ENCODE measurements at regions not wholly inside any gene's neighbourhood (a gene's known extent, or its start where the extent isn't known, plus 50 kb on each side); places are given as distances from the start of the nearest gene placed in this dataset.

DNA sequence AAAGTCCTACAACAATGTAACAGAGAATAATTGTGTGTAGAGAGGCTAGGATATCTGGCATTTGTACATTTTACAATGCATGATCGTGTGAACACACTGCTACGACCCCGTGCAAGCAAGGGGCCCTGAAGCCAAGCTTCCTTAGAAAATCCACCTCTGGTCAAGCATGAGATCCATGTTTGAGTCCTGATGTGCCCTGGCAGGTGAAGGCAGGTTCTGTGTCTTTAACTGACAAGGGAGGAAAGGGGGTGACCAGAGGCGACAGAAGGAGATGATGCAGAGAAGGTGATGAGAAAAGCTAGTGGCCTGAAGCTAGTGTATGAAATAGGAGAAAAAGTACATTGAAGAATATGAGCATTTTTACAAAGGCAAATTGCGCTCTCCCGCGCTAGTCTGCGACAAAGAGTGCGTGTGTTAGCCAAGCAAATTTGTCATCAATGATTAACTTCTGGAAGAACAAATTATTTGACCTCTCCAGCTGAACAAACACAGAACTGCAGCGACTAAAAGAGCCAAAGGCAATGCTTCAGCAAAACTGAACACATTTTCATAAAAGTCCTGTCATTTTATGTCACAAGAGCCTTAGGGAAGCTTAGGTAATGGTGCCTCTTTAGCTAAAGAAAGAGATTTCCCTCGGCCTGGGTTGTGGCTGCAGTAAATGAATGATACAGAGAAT lies 101.7 kb upstream of the DAPK1 start:
- H3K9ac ChIP-seq (ENCODE audit: control insufficient read depth, extremely low read depth, insufficient read depth, low read length), result no peak overlapping the region
- no peak overlapping the region for H3K4me3 ChIP-seq (ENCODE audit: control insufficient read depth in 2 of 3, extremely low read depth in 1 of 3, insufficient read depth in 2 of 3, low read depth in 1 of 3, low read length in 3 of 3)
- DNase-seq (ENCODE audit: low read depth, low spot score) (no peak), FAIRE-seq (no peak)
- no peaks in the 10 kb centered on the region for H3K9me1 ChIP-seq (ENCODE audit: control insufficient read depth, extremely low read depth, insufficient read depth, low read length)
- H3K27me3 ChIP-seq (ENCODE audit: control insufficient read depth, extremely low read depth, insufficient read depth, low read length), result no peaks in the 10 kb centered on the region
- dilution Hi-C loops (cut with MboI; ENCODE audit: extremely low pct_ligation_motif_present, low sequenced_read_pairs), result no loop called here
- no peaks in the 10 kb centered on the region for H3K4me1 ChIP-seq (ENCODE audit: control insufficient read depth, extremely low read depth, insufficient read depth, low read length)
- H3K27ac ChIP-seq (ENCODE audit: control insufficient read depth, insufficient read depth, low read length), result no peak overlapping the region
- H3K4me2 ChIP-seq (ENCODE audit: control insufficient read depth, extremely low read depth, insufficient read depth, low read depth, low read length), result no peak overlapping the region
- H2AFZ ChIP-seq (ENCODE audit: control insufficient read depth, low read length), result no peak overlapping the region
- no peaks in the 10 kb centered on the region for H4K20me1 ChIP-seq (ENCODE audit: control insufficient read depth, extremely low read depth, insufficient read depth, low read length)
- TF ChIP-seq EZH2 (IDR thresholded peaks at IDR 0.05; ENCODE audit: low read length), result no peak
- TF ChIP-seq, protein P1, sequence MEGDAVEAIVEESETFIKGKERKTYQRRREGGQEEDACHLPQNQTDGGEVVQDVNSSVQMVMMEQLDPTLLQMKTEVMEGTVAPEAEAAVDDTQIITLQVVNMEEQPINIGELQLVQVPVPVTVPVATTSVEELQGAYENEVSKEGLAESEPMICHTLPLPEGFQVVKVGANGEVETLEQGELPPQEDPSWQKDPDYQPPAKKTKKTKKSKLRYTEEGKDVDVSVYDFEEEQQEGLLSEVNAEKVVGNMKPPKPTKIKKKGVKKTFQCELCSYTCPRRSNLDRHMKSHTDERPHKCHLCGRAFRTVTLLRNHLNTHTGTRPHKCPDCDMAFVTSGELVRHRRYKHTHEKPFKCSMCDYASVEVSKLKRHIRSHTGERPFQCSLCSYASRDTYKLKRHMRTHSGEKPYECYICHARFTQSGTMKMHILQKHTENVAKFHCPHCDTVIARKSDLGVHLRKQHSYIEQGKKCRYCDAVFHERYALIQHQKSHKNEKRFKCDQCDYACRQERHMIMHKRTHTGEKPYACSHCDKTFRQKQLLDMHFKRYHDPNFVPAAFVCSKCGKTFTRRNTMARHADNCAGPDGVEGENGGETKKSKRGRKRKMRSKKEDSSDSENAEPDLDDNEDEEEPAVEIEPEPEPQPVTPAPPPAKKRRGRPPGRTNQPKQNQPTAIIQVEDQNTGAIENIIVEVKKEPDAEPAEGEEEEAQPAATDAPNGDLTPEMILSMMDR (optimal IDR thresholded peaks at IDR 0.05 in 1 of 3, IDR thresholded peaks at IDR 0.05 in 1 of 3, conservative IDR thresholded peaks at IDR 0.05 in 1 of 3; ENCODE audit: extremely low read depth in 1 of 3, insufficient read depth in 2 of 3, low read length in 3 of 3), result no peak
- H3K79me2 ChIP-seq (ENCODE audit: control insufficient read depth, insufficient read depth, low read length), result no peaks in the 10 kb centered on the region
- H3K36me3 ChIP-seq (ENCODE audit: control insufficient read depth in 2 of 2, extremely low read depth in 1 of 2, insufficient read depth in 2 of 2, low read length in 2 of 2), result no peaks in the 10 kb centered on the region
- H3K9me3 ChIP-seq (ENCODE audit: control insufficient read depth, low read depth, low read length), result no peaks in the 10 kb centered on the region

DNA sequence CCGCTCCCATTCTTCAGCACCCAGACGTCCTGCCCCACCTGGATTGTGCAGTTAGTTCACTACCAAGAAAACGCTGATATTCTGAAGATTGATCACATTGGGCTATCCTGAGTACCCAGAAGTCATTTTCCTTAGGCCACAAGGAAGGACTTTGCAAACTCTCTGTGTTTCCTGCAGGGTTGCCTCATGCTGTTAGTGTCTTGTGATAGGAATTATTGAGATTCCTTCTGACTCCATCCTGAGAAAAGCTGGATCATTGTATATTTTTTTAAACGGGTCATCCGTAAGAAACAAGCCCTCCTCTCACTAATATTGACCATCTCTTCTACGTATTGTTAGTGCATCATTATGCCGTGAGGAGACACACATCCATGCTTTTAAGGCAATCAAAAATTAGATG lies 96.0 kb upstream of the DAPK1 start:
- H3K79me2 ChIP-seq (ENCODE audit: control insufficient read depth, insufficient read depth, low read length), result no peaks in the 10 kb centered on the region
- H4K20me1 ChIP-seq (ENCODE audit: control insufficient read depth, extremely low read depth, insufficient read depth, low read length), result no peaks in the 10 kb centered on the region
- no peak for FAIRE-seq
- H3K27me3 ChIP-seq (ENCODE audit: control insufficient read depth, extremely low read depth, insufficient read depth, low read length), result no peaks in the 10 kb centered on the region
- no peak overlapping the region for H3K4me3 ChIP-seq (ENCODE audit: control insufficient read depth in 2 of 3, extremely low read depth in 1 of 3, insufficient read depth in 2 of 3, low read depth in 1 of 3, low read length in 3 of 3)
- no peaks in the 10 kb centered on the region for H3K9me3 ChIP-seq (ENCODE audit: control insufficient read depth, low read depth, low read length)
- H3K4me2 ChIP-seq (ENCODE audit: control insufficient read depth, extremely low read depth, insufficient read depth, low read depth, low read length), result no peak overlapping the region
- H3K27ac ChIP-seq (ENCODE audit: control insufficient read depth, insufficient read depth, low read length), result no peak overlapping the region
- dilution Hi-C loops (cut with MboI; ENCODE audit: extremely low pct_ligation_motif_present, low sequenced_read_pairs), result no loop called here
- H2AFZ ChIP-seq (ENCODE audit: control insufficient read depth, low read length), result no peak overlapping the region
- no peak overlapping the region for H3K9ac ChIP-seq (ENCODE audit: control insufficient read depth, extremely low read depth, insufficient read depth, low read length)
- TF ChIP-seq, protein P1 (optimal IDR thresholded peaks at IDR 0.05 in 1 of 3, IDR thresholded peaks at IDR 0.05 in 1 of 3, conservative IDR thresholded peaks at IDR 0.05 in 1 of 3; ENCODE audit: extremely low read depth in 1 of 3, insufficient read depth in 2 of 3, low read length in 3 of 3), result no peak
- TF ChIP-seq EZH2 (IDR thresholded peaks at IDR 0.05; ENCODE audit: low read length), result no peak
- no peaks in the 10 kb centered on the region for H3K9me1 ChIP-seq (ENCODE audit: control insufficient read depth, extremely low read depth, insufficient read depth, low read length)
- peaks cover under 1% of the 10 kb centered on the region for H3K4me1 ChIP-seq (ENCODE audit: control insufficient read depth, extremely low read depth, insufficient read depth, low read length)
- H3K36me3 ChIP-seq (ENCODE audit: control insufficient read depth in 2 of 2, extremely low read depth in 1 of 2, insufficient read depth in 2 of 2, low read length in 2 of 2), result no peaks in the 10 kb centered on the region
- DNase-seq (ENCODE audit: low read depth, low spot score), result no peak
